ENCODE measurements at regions not wholly inside any gene's neighbourhood (a gene's known extent, or its start where the extent isn't known, plus 50 kb on each side); places are given as distances from the start of the nearest gene placed in this dataset.

GRCh38 chr16:6969594-6969993 is 363.1 kb upstream of the RBFOX1 start:
- no peaks in the 10 kb centered on the region for H4K20me1 ChIP-seq (ENCODE audit: insufficient read depth, low read length)
- no peak for DNase-seq
- H3K27me3 ChIP-seq (ENCODE audit: control insufficient read depth, insufficient read depth, low read length) = no peaks in the 10 kb centered on the region
- H3K79me1 ChIP-seq (ENCODE audit: low read depth in 1 of 2, low read length in 2 of 2) = no peaks in the 10 kb centered on the region
- no peak overlapping the region for H3K27ac ChIP-seq (ENCODE audit: insufficient read depth, low read length)
- no peaks in the 10 kb centered on the region for H3K36me3 ChIP-seq (ENCODE audit: control insufficient read depth, insufficient read depth, low read length)
- no peak overlapping the region for H3K4me3 ChIP-seq (ENCODE audit: insufficient read depth, low read depth, low read length)
- H3K56ac ChIP-seq (ENCODE audit: extremely low read depth, insufficient read depth, low read length) = no peak overlapping the region
- 60% methylated on average over 1 of the region's 5 CpGs; no CpG with 5 or more reads in 1 of the 2 experiments for WGBS, 2 experiments (ENCODE audit: extremely low coverage in 2 of 2, insufficient read length in 1 of 2)
- TF ChIP-seq BHLHE40 (IDR thresholded peaks at IDR 0.05; ENCODE audit: low read depth, low read length) (no peak), RCOR1 (IDR thresholded peaks at IDR 0.05; ENCODE audit: insufficient replicate concordance, low read length) (no peak), RFX5 (IDR thresholded peaks at IDR 0.05; ENCODE audit: low read depth, low read length) (no peak), MXI1 (IDR thresholded peaks at IDR 0.05; ENCODE audit: borderline replicate concordance, low read depth, low read length) (no peak), SMC3 (IDR thresholded peaks at IDR 0.05; ENCODE audit: low read depth, low read length) (no peak), RAD21 (IDR thresholded peaks at IDR 0.05; ENCODE audit: low read length) (no peak), MAZ (IDR thresholded peaks at IDR 0.05; ENCODE audit: borderline replicate concordance, low read depth, low read length) (no peak), NFE2L2 (IDR thresholded peaks at IDR 0.05; ENCODE audit: low read depth, low read length) (no peak), CTCF (conservative IDR thresholded peaks at IDR 0.05; ENCODE audit: low read depth, low read length) (no peak)
- TF ChIP-seq, protein P1, sequence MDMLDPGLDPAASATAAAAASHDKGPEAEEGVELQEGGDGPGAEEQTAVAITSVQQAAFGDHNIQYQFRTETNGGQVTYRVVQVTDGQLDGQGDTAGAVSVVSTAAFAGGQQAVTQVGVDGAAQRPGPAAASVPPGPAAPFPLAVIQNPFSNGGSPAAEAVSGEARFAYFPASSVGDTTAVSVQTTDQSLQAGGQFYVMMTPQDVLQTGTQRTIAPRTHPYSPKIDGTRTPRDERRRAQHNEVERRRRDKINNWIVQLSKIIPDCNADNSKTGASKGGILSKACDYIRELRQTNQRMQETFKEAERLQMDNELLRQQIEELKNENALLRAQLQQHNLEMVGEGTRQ (IDR thresholded peaks at IDR 0.05; ENCODE audit: low read depth, low read length) = no peak
- POLR2A ChIA-PET (ENCODE audit: unreplicated experiment) = no interaction called here
- no peak overlapping the region for H2AK5ac ChIP-seq (ENCODE audit: low read depth, low read length)
- no peak overlapping the region for H3K23ac ChIP-seq (ENCODE audit: low read depth, low read length)
- H3K14ac ChIP-seq (replicated peaks; ENCODE audit: low read depth, low read length) = no peak overlapping the region
- H3K18ac ChIP-seq (ENCODE audit: low read depth, low read length) = no peak overlapping the region
- in situ Hi-C loops (cut with MboI; ENCODE audit: low sequenced_read_pairs) (no loop called here), intact Hi-C loops (cut with micrococcal nuclease) (no loop called here), dilution Hi-C loops (cut with HindIII; ENCODE audit: low sequenced_read_pairs, unreplicated experiment) (no loop called here)
- no peak for ATAC-seq (ENCODE audit: low read depth)
- no peak overlapping the region for H3K4me2 ChIP-seq (ENCODE audit: low read depth, low read length)
- no peak overlapping the region for H3K4ac ChIP-seq (ENCODE audit: low read depth, low read length)
- BruUV-seq (replicated peaks) = no TSS peak
- peaks cover 24% of the 10 kb centered on the region for H3K9me3 ChIP-seq (ENCODE audit: control insufficient read depth, insufficient read depth, low read length)
- H3K4me1 ChIP-seq (ENCODE audit: control insufficient read depth, insufficient read depth, low read length) = no peaks in the 10 kb centered on the region
- no peak overlapping the region for H4K91ac ChIP-seq (ENCODE audit: insufficient read depth, low read depth, low read length)
- H3K9me1 ChIP-seq (ENCODE audit: insufficient read depth, low read length) = no peaks in the 10 kb centered on the region
- H2AK9ac ChIP-seq (replicated peaks; ENCODE audit: low read depth, low read length, poor library complexity) = no peak overlapping the region
- H2BK15ac ChIP-seq (ENCODE audit: low read depth, low read length) = no peak overlapping the region
- no peak overlapping the region for H4K5ac ChIP-seq (ENCODE audit: low read depth, low read length)
- no peak overlapping the region for H4K8ac ChIP-seq (ENCODE audit: low read depth in 2 of 2, low read length in 2 of 2)
- no peak overlapping the region for H3K9ac ChIP-seq (ENCODE audit: low read depth, low read length)
- H2BK120ac ChIP-seq (ENCODE audit: low read depth, low read length) = no peak overlapping the region
- H2AFZ ChIP-seq (replicated peaks; ENCODE audit: low read length, poor library complexity) = no peak overlapping the region
- H2BK20ac ChIP-seq (ENCODE audit: low read depth, low read length) = no peak overlapping the region
- no peak overlapping the region for H2BK5ac ChIP-seq (ENCODE audit: low read depth, low read length, poor library complexity, severe bottlenecking)
- CTCF ChIA-PET = interaction anchor here (0.5 kb wide), 1 partner anchor 11 kb away, joined by 5 read pairs; no protein-coding TSS in a partner anchor
